ENCODE measurements at regions not wholly inside any gene's neighbourhood (a gene's known extent, or its start where the extent isn't known, plus 50 kb on each side); places are given as distances from the start of the nearest gene placed in this dataset.

- Histone ChIP-seq H2AFZ (ENCODE audit: low read depth) (no peak overlapping the region), H3K79me2 (ENCODE audit: insufficient read depth, low read depth) (no peaks in the 10 kb centered on the region), H3K27me3 (ENCODE audit: insufficient read depth, low read depth) (no peaks in the 10 kb centered on the region), H3K4me2 (no peak overlapping the region), H3K9ac (no peak overlapping the region), H3K4me3 (IDR thresholded peaks at IDR 0.05; ENCODE audit: insufficient read depth, low read depth, low read length) (no peak overlapping the region), H3K27ac (no peak overlapping the region), H3K36me3 (ENCODE audit: insufficient read depth) (no peaks in the 10 kb centered on the region), H3K4me1 (ENCODE audit: low read depth, poor library complexity, severe bottlenecking) (no peaks in the 10 kb centered on the region), H4K20me1 (ENCODE audit: insufficient read depth) (no peaks in the 10 kb centered on the region)
- no peak for TF ChIP-seq CTCF (conservative IDR thresholded peaks at IDR 0.05; ENCODE audit: low read depth, low read length)
Observed at GRCh38 chr12:4169531-4169930, 104.0 kb upstream of the CCND2 start.

GRCh38 chr12:4168036-4168435 is 105.5 kb upstream of the CCND2 start:
- Histone ChIP-seq H3K27me3 (ENCODE audit: insufficient read depth, low read depth) (no peaks in the 10 kb centered on the region), H2AFZ (ENCODE audit: low read depth) (no peak overlapping the region), H3K9ac (no peak overlapping the region), H4K20me1 (ENCODE audit: insufficient read depth) (no peaks in the 10 kb centered on the region), H3K4me1 (ENCODE audit: low read depth, poor library complexity, severe bottlenecking) (no peaks in the 10 kb centered on the region), H3K79me2 (ENCODE audit: insufficient read depth, low read depth) (no peaks in the 10 kb centered on the region), H3K4me3 (IDR thresholded peaks at IDR 0.05; ENCODE audit: insufficient read depth, low read depth, low read length) (no peak overlapping the region), H3K27ac (no peak overlapping the region), H3K4me2 (no peak overlapping the region), H3K36me3 (ENCODE audit: insufficient read depth) (no peaks in the 10 kb centered on the region)
- TF ChIP-seq CTCF (conservative IDR thresholded peaks at IDR 0.05; ENCODE audit: low read depth, low read length) = no peak

- H3K9ac ChIP-seq = no peak overlapping the region
- TF ChIP-seq CTCF (conservative IDR thresholded peaks at IDR 0.05; ENCODE audit: low read depth, low read length) = no peak
- H3K4me1 ChIP-seq (ENCODE audit: low read depth, poor library complexity, severe bottlenecking) = peaks cover 7% of the 10 kb centered on the region
- H3K36me3 ChIP-seq (ENCODE audit: insufficient read depth) = no peaks in the 10 kb centered on the region
- H3K79me2 ChIP-seq (ENCODE audit: insufficient read depth, low read depth) = no peaks in the 10 kb centered on the region
- no peak overlapping the region for H3K4me3 ChIP-seq (IDR thresholded peaks at IDR 0.05; ENCODE audit: insufficient read depth, low read depth, low read length)
- H3K27me3 ChIP-seq (ENCODE audit: insufficient read depth, low read depth) = no peaks in the 10 kb centered on the region
- H4K20me1 ChIP-seq (ENCODE audit: insufficient read depth) = no peaks in the 10 kb centered on the region
- H3K4me2 ChIP-seq = no peak overlapping the region
- no peak overlapping the region for H2AFZ ChIP-seq (ENCODE audit: low read depth)
- no peak overlapping the region for H3K27ac ChIP-seq
Observed at GRCh38 chr12:4164559-4165558, 108.7 kb upstream of the CCND2 start.

GRCh38 chr12:4164188-4164558 is 109.4 kb upstream of the CCND2 start:
- no peak overlapping the region for H3K27ac ChIP-seq
- no peaks in the 10 kb centered on the region for H3K79me2 ChIP-seq (ENCODE audit: insufficient read depth, low read depth)
- H4K20me1 ChIP-seq (ENCODE audit: insufficient read depth) = no peaks in the 10 kb centered on the region
- no peak overlapping the region for H3K9ac ChIP-seq
- no peaks in the 10 kb centered on the region for H3K27me3 ChIP-seq (ENCODE audit: insufficient read depth, low read depth)
- no peak overlapping the region for H3K4me3 ChIP-seq (IDR thresholded peaks at IDR 0.05; ENCODE audit: insufficient read depth, low read depth, low read length)
- no peaks in the 10 kb centered on the region for H3K36me3 ChIP-seq (ENCODE audit: insufficient read depth)
- no peak overlapping the region for H3K4me2 ChIP-seq
- TF ChIP-seq CTCF (conservative IDR thresholded peaks at IDR 0.05; ENCODE audit: low read depth, low read length) = no peak
- H3K4me1 ChIP-seq (ENCODE audit: low read depth, poor library complexity, severe bottlenecking) = peaks cover 7% of the 10 kb centered on the region
- H2AFZ ChIP-seq (ENCODE audit: low read depth) = no peak overlapping the region

All from KMS-11 (cell line).